ENCODE measurements at regions not wholly inside any gene's neighbourhood (a gene's known extent, or its start where the extent isn't known, plus 50 kb on each side); places are given as distances from the start of the nearest gene placed in this dataset.

- TF ChIP-seq POLR2A (IDR thresholded peaks at IDR 0.05; ENCODE audit: low read length) (no peak), CTCF (IDR thresholded peaks at IDR 0.05) (no peak), TP53 (CRISPR knock-in tag; IDR thresholded peaks at IDR 0.05) (no peak)
These were observed 71.3 kb upstream of the PRPS1 start for GRCh38 chrX:107556967-107557366.

Data from A549 (cell line).